Esophagus squamous epithelium (tissue), 4 donors: ENCODE measurements at regions not wholly inside any gene's neighbourhood (a gene's known extent, or its start where the extent isn't known, plus 50 kb on each side); places are given as distances from the start of the nearest gene placed in this dataset.

Experiments used
- CTCF ChIP-seq, 6 experiments: fragments of 450-650 bp in 4 of 6; fragments of 200-600 bp in 2 of 6; sonication (generic) in 2 of 6; IDR thresholded peaks; one replicate each; pipeline ENCODE4 v1.5.1; 2016 to 2019; ENCODE audit warnings: antibody characterized with exemption in 6 of 6, mild to moderate bottlenecking in 4 of 6, moderate library complexity in 4 of 6
- POLR2A ChIP-seq, 4 donors: fragments of 450-650 bp; IDR thresholded peaks; one replicate each; pipeline ENCODE4 v1.6.1; 2017; ENCODE audit warnings: antibody characterized with exemption in 4 of 4, mild to moderate bottlenecking in 4 of 4, moderate library complexity in 3 of 4

DNA sequence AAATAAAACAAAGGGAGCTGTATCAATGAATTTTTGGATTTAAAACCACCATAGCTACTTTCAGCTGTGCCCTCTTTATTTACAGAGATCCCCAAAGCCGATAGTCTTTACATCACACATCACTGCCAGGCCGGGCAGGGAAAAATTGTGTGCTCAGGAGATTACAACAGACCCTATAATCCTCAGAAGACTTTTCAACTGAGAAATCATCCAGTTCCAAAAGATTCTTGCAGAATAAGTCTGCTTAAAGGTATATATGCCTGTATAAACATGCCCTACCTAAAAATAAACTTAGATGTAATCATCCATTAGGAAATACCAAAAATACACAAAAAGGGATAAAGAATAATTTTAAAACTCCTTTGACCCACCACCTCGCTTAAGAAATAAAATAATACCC lies 70.1 kb upstream of the MAP1LC3B2 start:
- TF ChIP-seq CTCF (IDR thresholded peaks at IDR 0.05) (no peak), POLR2A (IDR thresholded peaks at IDR 0.05) (no peak)
